Stimulated activated CD8-positive, alpha-beta memory T cell treated with anti-CD3 and anti-CD28 coated beads, Interleukin-12 subunit alpha, Interleukin-12 subunit beta, amount 100 ng/mL, for 24 hours (primary cell): ENCODE measurements at regions not wholly inside any gene's neighbourhood (a gene's known extent, or its start where the extent isn't known, plus 50 kb on each side); places are given as distances from the start of the nearest gene placed in this dataset.

Experiments used
- DNase-seq: peaks from one replicate; pipeline ENCODE4 v3.0.0-alpha.2; 2020; ENCODE audit errors: extremely low read depth

DNA sequence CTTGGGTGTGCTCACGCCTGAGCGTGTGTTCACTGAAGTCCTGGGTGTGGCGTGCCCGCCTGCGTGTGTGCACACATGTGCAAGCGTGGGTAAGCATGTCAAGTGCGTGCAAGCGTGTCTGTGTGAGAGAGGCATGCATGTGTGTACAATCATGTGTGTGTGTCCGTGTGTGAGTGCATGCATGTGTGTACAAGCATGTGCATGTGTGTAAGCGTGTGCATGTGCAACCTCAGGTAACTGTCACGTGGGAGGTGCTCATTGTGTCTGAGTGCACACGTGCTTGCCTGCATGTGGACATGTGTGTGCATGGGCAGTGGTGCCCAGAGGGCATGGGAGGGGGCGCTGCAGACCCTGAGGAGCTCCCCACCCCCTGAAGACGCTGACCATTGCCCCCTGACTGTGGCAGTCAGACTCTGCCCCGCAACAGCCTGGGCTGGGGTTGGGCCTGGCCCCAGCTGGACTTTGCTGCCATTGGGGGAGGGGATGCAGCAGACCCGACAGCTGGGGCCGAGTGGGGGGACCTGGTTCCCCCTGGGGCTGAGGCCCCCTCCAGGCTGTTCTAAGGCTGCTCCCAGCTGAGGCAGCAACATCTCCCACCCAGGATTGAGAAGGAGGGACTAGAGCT lies 88.1 kb downstream of the UNCX start:
- DNase-seq = no peak

- no peak for DNase-seq
These were observed 89.0 kb downstream of the UNCX start for GRCh38 chr7:1321411-1322239.

GRCh38 chr7:1322240-1323110 lies 89.8 kb downstream of the UNCX start:
- no peak for DNase-seq

- DNase-seq = no peak
These were observed 90.7 kb downstream of the UNCX start for GRCh38 chr7:1323178-1324027.

GRCh38 chr7:1324028-1324900 lies 91.6 kb downstream of the UNCX start:
- DNase-seq = no peak

GRCh38 chr7:1325246-1325645 lies 92.6 kb downstream of the UNCX start:
- no peak for DNase-seq

DNA sequence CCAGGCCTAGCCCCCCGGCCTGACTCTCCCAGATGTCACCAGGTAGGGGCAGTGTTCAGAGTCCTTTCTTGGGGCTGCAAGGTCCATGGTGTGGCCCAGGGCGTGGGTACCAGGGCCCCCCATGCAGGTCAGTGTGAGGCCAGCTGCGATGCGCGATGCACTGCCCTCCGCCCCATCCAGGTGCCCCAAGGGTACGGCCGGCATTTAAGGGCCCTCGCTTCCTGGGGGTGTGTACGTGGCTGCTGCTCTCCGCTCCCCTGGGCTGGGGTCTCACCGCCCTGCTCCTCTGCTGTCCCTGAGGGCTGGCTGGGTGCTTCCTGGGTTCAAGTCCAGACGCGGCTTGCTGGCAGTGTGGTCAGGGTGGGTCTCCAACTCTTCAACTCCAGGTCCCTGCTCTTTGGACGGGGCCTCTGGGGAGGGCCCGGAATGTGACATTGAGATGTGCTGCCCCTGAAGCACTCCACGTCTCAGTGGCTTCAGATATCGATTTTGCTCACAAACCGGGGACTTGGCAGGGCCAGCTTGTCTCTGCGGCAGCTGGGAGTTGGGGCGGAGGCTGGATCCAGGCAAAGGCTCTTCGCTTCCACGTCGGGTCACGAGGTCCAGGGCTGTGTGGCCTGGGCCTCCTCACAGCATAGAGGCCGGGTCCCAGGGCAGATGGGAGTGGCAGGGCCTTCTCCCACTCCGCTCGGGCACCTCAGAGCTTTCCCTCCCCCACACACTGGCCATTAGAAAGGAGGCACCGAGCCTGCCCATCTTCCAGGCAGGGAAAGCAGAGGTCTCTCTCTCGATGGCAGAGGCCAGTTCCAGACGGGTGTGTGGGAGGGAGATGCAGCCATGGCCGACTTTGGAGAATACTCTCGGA lies 93.2 kb downstream of the UNCX start:
- DNase-seq = no peak

- DNase-seq = no peak
These were observed 93.8 kb downstream of the UNCX start for GRCh38 chr7:1326511-1326785.

DNA sequence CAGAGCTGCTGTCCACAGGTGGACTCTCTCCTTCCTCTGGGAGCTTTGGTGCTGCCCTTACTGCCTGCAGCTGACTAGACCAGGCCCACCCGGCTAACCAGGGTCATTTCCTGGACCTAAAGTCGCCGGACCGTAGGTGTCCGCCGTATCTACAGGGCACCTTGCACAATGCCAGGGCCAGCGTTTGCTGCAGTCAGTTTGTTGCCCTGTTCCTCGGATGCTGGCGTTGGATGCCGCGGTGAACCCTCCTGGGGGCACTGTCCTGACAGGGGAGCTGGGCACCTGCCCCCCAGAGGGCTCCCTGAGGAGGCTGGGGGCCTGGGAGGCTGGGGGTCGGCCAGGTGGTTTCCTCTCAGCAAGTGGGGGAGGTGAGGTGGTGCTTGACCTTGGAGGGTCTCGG lies 96.6 kb downstream of the UNCX start:
- no peak for DNase-seq

DNA sequence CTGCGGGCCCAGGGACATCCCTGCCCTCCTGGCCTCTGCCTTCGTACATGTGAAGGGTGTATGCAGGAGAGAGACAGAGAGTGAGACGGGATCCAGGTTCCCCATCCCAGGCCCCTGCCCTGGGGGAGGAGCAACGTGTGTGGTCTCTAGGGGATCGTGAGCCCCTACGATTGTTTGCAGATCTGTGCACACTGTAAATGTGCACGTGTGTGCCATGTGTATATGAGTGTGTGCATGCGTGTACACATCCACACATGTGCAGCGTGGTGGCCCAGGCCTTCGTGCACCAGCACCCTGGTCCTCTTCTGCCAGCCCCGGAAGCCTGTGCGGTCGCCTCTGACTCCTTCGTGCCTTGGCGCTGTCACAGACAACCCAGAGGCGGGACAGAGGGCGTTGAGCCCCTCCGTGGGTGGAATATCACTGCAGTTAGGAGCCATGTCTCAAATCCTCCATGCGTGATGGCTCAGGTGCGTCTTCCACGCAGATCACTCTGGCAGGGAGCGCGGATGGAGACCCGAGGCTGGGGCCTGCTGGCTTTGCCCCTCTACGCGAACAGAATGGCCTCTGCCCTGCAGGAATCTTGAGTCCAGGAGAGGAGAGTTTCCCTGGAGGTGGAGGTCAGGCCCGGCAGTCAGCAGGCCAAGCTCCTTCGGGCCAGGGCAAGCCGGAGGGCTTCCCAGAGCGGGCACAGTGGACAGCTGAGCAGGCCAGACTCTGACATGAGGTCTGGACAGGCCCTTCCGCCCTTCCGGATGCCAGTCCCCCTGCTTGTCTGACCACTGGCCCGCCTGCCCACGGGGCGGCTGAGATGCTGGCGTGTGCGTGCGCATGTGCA lies 97.5 kb downstream of the UNCX start:
- no peak for DNase-seq

GRCh38 chr7:1330801-1331425 lies 98.2 kb downstream of the UNCX start:
- DNase-seq = no peak

DNA sequence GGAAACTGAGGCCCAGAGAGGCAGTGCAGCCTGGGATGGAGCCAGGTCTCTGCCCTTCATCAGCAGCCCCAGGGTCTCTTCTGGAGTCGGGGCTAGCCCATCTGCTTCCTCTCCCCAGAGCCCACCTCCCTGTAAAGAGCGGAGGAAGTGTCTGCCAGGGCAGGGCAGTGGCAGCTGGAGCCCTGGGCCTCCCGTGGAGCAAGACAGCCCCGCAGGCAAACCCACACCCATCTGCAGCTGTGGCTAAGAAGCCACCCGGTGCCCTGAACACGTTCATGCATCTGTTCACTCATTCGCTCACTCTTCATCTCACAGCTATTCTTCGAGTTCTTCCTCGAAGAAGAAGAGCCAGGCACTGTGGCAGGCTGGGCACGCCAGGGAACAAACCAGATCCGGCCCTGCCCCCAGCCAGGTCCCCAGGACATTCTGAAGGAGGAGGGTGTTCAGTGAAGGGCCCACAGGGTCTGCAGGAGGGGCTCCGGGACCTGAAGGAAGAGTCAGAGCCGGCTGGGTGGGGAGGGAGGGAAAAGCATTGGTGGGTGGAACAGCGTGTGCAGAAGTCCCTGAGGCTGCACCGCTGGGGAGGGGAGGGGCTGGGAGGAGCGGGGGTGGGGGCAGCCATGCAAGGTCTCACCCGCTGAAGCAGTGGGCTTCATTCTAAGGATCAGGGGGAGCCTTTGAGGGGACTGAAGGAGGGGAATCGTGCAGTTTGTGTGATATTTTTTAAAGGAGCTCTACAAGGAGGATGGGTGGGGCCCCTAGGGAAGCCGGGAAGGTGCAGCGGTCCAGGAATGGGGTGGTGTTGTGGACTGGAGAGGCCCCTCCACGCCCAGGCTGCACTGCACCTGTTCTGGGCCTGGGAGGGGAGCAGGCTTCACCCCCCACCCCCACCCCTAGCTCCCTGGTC lies 99.1 kb downstream of the UNCX start:
- DNase-seq = no peak

GRCh38 chr7:1336509-1336908 lies 103.8 kb downstream of the UNCX start:
- DNase-seq = no peak

GRCh38 chr7:1339611-1340010 lies 106.9 kb downstream of the UNCX start:
- DNase-seq = no peak

DNA sequence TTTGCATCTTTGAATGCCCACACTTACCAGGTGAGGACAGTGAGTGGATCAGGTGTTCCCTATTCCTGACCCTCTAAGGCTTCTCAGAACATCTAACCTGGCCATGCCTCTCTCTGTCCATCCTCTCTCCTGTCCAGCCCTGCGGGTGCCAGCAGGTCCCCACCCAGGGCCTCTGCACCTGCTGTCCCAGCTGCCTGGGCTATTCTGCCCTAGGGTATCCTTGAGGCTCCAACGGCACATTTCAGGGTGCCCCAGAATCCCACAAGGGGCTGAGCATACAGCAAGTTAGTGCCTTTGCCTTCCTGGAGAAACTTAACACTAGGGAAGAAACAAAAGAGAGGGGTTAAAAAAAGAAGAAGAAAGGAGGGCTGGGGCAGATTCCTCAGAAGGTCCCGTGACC lies 107.4 kb downstream of the UNCX start:
- DNase-seq = no peak

DNA sequence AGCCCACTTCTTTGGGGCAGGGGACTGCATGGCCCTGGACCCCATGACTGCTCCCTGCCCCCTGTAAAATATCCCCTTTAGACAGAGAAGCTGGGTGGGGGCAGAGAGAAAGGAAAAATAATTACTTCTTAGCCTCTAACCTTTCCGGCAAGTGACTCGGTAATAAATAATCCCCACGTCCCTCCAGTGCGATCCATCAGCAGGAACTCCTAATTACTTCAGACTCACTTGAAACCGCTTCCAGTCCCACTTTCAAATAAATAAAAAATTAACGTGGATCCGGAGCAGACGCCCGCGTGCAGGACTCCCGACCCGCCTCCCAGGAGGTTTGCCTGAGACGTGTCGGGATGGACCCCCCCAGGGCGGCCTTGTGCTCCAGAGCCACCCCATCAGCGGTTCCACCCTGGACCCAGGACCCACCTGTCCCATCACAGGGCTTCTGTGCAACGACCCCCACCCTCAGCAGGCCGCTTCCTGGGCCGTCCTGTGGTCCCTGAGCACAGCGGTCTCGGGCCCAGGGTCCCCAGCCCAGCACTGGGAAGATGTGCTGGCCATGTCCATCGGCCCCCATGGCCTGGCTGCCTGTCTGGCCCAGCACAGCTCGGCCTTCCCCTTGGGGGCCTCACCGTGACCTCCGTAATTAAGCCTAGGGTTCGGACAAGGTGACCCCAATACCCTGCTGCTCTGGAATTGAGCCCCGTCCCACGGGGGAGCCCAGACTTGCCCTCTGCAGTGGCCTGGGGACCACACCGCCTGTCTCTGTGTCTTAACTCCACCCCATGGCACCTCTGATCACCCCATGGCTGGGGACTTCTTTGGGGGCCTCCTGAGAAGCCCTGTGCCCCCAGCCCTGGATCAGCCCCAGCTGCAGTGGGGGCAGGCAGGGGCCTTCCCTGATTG lies 108.0 kb downstream of the UNCX start:
- DNase-seq = no peak
